LNCaP clone FGC (cell line): ENCODE measurements at regions not wholly inside any gene's neighbourhood (a gene's known extent, or its start where the extent isn't known, plus 50 kb on each side); places are given as distances from the start of the nearest gene placed in this dataset.

ENCODE experiments used
- DNase-seq: peaks from one replicate; pipeline ENCODE4 v3.0.0-alpha.2; 2011; ENCODE audit warnings: low read depth
- H3K4me3 ChIP-seq: 2 replicates; pipeline ENCODE4 v1.5.1; 2011; ENCODE audit warnings: mild to moderate bottlenecking, low read depth, low read length, control low read depth
- TF ChIP-seq, protein P1 (sequence below): IDR thresholded peaks from 2 replicates; pipeline ENCODE4 v1.5.1; 2012; ENCODE audit warnings: mild to moderate bottlenecking; ENCODE audit not compliant: control insufficient read depth, insufficient read depth; ENCODE audit errors: extremely low read depth

DNA sequence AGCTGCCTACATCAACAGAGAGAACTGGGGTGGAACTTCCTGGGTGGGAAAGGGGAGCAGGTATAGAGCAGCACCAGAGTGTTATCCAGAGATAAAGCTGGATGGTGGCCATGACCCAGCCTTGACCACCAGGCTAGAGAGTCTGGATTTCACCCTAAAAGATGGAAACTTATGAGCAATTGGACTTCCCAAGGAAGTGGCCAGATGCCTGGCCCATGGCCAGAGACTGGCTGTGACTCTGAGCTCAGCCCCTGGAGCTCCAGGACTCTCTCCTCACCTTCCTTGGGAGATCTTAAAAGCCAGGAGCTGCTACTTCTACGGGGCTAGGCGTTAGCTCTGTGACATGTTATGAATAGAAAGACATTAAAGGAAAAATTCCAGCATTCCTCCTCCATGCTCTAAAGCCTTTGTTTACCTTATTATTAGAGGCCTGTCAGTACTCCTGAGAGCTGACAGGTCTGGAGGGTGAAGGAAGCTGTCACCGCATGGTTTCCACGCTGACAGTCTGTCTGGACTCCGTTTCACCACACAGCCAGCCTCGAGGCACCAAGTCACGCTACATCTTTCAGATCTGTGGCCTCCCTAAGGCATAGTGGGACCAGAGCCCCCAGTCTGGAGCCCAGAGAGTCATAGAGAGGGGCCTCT lies 260.0 kb upstream of the SIX2 start:
- no peak for DNase-seq
- TF ChIP-seq, protein P1, sequence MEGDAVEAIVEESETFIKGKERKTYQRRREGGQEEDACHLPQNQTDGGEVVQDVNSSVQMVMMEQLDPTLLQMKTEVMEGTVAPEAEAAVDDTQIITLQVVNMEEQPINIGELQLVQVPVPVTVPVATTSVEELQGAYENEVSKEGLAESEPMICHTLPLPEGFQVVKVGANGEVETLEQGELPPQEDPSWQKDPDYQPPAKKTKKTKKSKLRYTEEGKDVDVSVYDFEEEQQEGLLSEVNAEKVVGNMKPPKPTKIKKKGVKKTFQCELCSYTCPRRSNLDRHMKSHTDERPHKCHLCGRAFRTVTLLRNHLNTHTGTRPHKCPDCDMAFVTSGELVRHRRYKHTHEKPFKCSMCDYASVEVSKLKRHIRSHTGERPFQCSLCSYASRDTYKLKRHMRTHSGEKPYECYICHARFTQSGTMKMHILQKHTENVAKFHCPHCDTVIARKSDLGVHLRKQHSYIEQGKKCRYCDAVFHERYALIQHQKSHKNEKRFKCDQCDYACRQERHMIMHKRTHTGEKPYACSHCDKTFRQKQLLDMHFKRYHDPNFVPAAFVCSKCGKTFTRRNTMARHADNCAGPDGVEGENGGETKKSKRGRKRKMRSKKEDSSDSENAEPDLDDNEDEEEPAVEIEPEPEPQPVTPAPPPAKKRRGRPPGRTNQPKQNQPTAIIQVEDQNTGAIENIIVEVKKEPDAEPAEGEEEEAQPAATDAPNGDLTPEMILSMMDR: no peak
- H3K4me3 ChIP-seq: no peak overlapping the region

DNA sequence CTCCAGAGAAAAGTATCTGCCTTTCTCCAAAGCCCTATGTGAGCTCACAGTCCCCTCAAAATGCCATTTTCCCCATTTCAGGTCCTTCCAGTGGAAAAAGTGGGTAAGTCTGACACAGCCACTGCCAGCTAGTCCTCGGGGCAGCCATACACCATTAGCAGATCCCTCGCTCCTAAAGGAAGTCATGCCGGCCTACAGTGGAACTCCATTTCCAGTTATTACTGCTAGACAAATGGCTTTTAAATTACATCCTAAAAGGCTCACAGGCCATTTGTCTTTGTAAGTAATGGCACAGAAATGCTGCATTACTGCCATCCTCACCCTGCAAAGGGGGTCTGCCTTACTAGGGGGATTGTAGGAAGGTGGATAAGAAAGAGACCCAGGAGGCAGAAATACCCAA lies 259.4 kb upstream of the SIX2 start:
- TF ChIP-seq, protein P1: no peak
- H3K4me3 ChIP-seq: no peak overlapping the region
- DNase-seq: no peak

DNA sequence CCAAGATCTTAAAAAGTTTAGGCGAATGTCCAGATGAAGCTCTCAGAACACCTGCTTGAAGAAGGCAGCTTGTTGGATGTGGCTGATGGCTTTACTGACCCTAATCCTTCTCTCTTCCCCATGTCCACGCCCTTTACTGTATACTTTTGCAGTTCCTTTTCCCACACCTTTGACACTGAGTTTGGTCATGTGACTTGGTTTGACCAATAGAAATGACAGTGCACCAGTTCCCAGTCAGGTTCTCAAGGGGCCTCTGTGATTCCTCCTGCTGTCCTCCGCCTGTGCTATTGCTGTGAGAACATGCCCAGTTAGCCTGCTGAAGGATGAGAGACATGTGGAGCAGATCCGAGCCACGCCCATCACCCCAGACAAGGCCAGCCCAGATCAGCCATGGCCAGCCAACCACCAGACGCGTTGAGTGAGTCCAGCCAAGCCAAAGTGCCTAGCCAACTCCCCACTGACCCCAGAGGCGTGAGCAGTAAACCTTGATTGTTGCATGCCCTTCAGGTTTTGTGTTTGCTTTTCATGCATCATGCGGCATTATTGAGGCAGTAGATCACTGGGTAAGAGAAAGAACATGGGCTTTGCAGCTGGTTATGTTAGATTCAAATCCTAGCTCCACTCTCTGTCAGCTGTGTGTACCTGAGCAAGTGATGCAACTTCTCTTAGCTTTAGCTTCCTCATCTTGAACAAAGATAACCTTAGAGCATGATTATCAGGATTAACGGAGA lies 258.0 kb upstream of the SIX2 start:
- no peak for DNase-seq
- TF ChIP-seq, protein P1: no peak
- no peak overlapping the region for H3K4me3 ChIP-seq

DNA sequence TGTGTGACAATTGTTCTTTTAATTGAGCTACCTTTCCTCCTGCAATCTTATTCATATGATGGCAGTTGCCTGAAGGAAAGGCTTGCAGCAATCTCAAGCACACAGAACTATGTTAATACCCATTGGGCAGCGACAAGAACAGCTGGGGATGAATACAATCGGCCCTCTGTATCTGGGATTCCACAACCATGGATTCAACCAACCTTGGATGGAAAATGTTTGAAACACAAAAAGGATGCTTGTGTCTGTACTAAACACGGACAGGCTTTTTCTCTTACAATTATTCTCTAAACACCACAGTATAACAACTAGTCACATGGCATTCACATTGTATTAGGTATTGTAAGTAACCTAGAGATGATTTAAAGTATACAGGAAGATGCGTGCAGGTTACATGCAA lies 256.1 kb upstream of the SIX2 start:
- TF ChIP-seq, protein P1: no peak
- no peak overlapping the region for H3K4me3 ChIP-seq
- no peak for DNase-seq

DNA sequence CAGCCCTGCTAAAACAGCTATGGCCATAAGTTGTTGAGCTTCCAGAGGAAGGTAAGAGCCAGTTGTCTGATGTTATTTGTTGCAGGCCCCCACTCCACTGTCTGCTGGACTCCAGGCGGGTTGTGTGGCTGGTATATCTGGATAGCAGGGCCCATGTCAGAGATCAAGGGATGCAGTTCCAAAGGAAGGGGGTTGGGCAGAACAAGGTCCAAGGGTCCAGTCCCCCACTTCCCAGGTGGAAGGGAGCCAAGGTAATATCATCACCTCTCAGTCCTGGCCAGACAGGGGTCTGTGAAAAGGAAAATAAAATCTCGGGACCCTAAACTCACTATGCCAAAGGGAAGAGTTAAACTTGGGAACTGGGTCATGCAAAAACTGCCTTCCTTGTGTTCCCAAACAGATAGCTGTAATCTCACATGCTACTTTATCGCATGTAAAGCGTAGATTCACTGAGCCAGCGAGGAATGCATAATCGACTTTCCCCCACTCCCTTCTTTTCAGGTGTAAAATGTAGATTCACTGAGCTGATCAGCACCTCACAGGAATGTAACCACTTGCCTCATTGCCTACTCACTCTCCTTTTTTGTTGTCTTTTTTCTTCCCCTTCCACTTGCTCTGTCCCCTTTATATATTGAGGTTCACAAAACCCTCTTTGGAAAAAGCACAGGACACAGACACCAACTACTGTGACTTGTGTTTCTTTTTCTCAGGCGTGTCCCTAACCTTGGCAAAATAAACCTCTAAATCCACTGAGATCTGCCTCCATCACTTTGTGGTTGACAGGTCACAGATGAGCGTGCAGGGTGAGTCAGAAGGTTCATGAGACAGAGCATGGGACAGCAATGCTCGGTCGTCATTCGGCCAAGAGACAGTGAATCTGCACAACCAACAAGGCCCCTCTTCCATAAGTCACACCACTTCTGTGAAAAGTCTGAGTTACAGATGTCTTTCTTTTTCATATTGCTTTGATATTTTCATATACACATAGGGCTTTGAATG lies 255.3 kb upstream of the SIX2 start:
- TF ChIP-seq, protein P1: no peak
- no peak overlapping the region for H3K4me3 ChIP-seq
- no peak for DNase-seq

DNA sequence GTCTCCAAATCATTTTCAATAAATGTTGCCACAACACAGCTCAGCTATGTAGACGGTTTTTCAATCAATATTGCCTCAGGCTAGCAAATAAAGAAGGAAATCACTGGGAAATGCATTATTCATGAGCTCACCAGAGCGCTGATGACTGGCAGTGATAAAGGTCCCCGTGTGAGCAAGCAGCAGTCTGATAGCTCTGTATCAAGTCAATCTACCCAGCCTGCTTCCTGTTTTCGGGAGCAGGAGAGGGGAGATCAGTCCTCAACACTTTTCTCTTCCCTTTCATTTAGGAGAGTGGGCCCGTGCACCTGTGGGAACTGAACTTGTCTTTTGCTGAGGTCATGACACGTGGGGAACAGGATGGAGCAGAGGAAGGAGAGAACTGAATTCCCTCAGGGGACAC lies 253.9 kb upstream of the SIX2 start:
- no peak for DNase-seq
- no peak overlapping the region for H3K4me3 ChIP-seq
- TF ChIP-seq, protein P1: no peak
